ENCODE measurements at regions not wholly inside any gene's neighbourhood (a gene's known extent, or its start where the extent isn't known, plus 50 kb on each side); places are given as distances from the start of the nearest gene placed in this dataset.
A peak's percentile ranks its signal among the peaks of the same experiment; 100 is the strongest.

DNA sequence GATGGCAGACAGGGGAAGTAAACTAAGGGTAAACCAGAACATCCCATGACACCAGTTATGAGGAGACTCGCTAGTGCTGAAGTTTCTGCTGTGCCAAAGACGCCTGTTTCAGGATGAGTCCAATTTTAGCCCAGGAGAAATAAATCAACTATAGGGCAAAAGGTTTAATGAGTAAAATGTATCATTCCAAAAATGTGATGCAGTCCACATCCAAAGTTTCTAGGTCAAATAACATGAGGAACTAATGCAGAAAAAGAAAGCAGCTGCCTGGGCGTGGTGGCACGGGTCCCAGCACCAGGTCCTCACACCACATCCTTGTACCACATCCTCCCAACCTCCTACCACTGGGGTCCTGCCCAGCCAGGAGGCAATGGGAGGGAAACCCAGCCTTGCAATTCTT lies 126.9 kb upstream of the CTAGE1 start:
- DNase-seq (ENCODE audit: low spot score), result no peak

DNA sequence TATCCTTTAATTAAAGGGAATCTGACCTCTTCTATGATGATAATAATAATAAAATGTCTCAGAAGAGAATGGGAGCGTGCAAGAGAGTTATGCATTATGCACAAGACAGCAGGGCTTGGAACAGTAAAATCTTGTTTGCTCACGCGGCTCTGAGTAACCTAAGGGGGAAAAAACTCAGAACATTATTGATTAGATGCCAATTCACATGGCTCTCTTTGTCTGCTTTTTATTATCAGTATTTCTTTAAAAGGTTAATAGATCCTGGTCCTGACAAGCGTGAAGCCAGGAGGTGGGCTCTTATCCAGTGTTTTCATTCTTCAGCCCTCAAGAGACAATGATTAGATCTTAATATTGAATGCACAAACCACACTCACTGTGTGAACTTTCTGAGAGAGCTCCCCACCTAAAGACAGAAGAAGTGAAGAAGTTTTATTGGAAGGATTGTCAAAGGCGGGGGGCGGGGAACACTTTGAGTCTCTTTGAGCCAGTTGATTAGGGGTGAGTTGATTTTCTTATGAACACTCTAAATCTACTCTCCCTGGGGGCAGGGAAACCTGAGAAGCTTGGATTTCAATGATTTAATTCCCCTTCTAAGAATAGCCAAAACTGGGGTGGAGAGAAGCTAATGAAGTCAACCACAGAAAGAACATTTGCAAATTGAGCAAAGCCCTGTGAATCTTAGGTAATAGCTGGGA lies 127.5 kb upstream of the CTAGE1 start:
- DNase-seq (ENCODE audit: low spot score), result no peak

DNA sequence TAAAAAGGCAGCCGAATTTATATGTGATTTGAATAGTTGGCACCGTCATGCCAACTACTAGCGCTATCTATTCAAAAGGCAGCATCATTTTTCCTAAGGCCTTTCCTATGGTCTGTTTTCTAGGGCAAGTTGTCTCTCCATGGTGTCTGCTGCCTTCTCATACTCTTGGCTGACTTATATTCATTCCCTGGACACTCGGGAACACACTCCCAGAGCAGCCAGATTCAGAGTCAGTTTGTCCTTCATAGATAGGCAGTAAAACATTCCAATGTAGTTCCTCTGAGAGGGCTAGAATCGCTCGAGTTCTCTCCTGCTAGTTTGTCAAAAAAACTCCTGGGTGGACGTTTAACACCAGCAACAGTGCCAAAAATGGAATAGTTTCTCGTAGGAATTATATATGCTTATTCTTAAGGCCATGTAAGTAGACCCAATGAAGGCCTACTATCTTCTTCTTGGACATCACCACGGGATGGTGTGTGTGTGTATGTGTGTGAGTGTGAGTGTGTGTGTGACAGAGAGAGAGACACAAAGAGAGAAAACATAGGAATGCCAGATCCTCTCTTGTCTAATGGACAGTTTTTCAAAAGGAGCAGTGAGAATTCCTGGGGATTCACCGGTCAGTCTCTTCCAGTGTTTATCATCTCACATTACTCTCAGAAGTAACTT lies 129.3 kb upstream of the CTAGE1 start:
- no peak for DNase-seq (ENCODE audit: low spot score)

DNA sequence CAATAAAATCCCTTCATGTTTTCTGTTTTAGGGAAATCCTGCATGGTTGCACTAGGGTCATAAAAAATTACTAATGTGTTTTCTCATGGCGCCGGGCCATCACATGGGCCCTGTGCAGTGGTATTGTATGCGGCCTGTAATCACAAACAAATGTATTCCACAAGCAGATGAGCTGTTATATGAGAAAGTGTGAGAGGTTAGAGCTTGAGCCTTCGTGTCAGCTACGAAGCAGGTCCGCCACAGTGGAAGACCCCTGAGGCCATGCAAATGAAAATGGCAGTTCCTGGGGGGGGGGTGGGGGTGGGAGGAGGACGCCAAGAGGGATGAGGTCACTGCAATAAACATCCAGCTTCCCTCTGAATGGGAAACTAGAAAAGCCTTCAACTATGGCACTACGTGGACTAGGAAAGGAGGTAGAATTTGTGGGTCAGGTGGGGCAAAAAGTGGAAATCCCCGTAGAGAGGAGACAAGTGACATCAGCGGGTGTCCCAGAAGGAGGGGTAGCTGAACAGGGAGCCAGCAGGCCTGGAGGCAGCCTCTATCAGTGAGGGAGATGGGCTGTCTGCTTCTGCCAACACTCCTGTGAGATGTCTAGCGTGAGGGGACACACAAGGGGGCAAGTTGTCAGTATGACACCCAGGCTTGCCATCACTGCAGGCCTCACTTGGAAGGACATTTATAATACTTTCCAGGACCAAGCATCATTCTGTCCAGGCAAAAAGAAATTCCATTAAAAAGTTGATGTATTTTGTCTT lies 130.3 kb upstream of the CTAGE1 start:
- no peak for DNase-seq (ENCODE audit: low spot score)

DNA sequence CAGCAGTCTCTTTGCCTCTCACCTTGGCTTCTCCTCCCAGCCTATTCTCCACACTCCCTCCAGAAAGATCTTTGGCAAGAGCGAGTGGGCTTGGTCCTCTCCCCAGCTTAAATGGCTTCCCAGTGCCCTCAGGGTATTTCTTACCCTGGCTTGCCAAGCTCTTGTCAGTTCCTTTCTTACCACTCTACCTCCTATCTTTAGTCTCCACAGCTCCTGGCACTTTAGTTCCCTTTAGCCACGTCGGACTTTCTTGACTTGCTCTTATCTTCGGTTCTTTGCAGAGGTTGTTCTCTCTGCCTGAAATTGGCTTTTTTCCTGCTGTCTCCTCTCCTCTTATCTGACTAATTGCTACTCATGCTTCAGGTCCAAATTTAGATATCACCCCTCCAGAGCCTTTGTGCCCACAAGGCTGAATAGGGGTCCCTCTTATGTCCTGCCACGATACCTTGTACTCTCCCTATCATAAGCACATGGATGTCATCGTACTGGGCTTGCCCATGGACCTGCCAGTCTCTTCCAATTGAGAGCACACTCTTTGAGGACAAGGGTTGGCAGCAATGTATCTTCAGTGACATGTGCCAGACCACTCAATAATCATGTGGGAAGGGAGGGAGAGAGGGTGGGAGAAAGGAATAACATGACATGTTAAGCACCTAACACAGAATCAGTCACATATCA lies 131.7 kb upstream of the CTAGE1 start:
- no peak for DNase-seq (ENCODE audit: low spot score)

DNA sequence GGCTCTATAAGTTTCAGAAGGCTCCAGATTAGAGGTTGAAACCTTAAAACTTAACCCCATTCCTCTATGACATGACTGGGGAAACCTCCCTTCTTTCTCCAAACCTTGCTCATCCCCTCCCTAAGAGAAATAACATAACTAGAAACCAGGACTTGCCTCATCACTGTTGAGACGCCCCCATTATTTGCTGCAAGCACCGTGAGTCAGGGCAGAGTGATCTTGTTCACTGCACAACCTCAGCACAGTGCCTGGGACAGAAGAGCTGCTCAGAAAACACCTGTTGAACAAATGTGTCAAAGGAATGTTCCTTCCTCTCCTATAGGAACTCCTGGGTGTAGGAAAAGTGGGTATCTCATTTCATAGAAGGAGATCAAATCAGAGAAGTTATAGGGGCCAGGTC lies 132.7 kb upstream of the CTAGE1 start:
- no peak for DNase-seq (ENCODE audit: low spot score)

DNA sequence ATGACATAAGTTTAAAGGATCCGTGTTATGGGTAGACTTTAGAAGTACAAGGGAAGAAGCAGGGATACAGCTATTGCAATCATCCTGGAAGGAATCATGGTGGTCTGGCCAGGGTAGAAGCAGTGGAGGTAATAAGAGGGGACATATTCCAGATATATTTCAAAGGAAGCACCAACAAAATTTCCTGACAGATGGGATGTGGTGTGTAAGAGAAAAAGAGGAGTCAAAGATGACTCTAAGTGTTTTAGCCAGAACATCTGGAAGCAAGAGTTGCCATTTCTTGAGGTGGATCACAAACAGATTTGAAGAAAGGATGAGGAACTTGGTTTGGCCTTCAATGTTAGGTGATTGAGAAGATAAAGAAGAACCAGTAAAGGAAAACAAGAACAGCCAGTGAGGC lies 133.1 kb upstream of the CTAGE1 start:
- no peak for DNase-seq (ENCODE audit: low spot score)

DNA sequence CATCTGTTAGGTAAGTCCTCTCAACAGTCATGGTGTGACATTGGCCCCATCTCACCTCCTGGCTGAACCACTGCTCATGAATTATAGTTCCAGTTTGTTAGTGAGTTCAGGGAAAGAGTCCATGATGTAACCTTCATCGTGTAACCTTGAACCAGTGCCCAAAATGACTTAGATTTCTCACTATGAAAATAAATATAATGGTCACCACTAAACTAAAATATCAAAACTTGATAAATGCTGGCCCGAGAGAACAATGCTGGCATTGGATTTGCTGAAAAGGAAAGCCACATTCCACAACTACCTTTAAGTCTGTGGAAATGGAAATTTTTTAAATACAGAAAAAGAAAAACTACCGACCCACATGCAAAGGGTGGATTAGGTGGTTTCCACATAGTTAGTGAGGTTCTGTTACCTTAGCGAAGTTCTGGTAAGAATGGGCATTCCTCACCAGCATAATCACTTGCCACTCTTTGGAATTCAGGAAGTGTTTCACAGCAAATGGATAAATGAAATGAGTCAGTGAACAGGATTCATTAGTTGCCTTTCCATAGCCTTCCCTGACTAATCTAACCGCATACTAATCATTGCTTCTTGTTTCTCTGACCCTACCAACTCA lies 133.9 kb upstream of the CTAGE1 start:
- DNase-seq (ENCODE audit: low spot score), result no peak

DNA sequence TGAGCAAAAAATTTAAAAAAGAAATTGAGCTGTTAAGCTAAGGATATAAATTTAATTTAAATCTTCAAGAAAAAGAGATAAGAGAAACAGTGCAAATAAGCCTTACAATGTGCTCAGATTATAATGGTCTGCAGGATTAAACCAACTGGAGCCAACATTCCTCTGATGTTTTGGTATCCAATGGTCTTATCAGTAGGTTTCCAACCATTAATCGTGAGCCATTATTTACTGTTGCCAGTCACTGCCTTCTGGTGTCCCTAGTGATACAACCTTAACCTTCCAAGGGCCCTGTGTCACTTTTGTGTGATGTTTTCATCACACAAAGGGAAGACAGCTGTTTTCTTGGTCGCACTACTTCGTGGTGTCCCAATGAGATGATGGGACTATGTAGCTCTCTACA lies 134.5 kb upstream of the CTAGE1 start:
- DNase-seq (ENCODE audit: low spot score), result no peak

DNA sequence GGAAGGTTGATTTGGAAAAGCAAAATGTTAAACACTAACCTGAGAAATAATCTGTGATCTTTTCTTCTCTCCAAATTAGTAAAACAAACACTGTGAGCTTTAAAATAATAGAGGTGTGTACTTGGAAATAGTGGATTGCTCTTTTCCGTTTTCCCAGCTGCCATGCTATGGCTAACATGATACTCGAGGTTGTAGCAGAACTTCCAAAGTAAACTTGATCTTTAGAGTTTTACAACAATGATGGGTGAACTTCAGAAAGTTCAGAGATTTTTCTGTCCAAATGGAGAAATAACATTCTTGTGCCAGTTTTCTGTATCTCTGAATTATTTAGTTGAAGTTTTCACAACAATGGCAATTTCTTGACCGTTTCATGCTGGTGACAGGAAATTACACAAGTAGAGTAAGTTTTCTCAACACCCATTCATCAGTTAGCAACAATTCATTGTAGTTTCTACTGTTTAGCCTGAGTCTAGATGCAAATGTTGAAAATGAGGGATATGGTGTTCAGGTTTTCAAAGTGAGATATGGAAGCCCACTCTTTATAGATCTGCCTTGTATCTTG lies 135.3 kb upstream of the CTAGE1 start:
- DNase-seq (ENCODE audit: low spot score), result no peak

DNA sequence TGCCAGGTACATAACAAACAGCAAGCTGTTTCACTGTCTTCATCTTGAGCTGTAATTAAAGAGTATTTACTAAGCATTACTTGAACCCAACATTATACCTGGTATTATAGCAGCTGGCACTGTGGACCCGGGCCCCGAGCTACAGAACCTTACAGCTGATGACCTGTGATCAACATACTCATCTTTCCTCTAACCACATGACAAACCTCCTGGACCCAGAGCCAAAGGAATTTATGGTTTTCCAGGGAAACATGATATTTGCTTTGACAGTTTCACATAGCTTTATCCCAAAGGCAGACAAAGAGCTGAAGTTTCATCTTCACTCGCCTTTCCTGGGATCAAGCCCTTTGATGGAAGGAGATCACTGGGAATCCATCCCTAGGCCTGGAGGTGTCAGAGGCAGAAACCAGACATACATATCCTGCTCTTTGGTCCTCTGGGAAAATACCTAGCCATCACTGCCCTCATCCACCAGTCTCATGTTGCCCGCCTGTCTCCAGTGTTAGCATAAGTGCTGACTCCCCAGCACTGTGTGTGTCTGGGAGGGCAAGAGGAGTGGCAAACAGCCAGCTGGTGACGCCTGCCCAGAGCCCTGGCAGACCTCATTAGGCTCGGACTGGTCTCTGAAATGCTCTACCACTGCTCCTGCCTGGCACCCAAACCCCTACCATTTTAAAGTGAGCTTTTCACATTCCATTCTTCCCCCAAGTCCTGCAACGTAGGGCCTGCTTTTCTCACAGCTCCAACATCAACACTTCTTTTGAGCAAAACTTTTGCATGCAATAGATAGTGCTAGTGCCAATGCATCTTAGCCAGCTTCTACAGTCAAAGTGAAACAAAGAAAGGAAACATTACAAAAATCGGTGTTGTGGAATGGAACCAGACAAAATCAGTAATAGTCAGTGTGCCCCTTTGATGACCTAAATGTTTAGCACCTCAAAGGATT lies 138.8 kb upstream of the CTAGE1 start:
- DNase-seq (ENCODE audit: low spot score), result no peak

DNA sequence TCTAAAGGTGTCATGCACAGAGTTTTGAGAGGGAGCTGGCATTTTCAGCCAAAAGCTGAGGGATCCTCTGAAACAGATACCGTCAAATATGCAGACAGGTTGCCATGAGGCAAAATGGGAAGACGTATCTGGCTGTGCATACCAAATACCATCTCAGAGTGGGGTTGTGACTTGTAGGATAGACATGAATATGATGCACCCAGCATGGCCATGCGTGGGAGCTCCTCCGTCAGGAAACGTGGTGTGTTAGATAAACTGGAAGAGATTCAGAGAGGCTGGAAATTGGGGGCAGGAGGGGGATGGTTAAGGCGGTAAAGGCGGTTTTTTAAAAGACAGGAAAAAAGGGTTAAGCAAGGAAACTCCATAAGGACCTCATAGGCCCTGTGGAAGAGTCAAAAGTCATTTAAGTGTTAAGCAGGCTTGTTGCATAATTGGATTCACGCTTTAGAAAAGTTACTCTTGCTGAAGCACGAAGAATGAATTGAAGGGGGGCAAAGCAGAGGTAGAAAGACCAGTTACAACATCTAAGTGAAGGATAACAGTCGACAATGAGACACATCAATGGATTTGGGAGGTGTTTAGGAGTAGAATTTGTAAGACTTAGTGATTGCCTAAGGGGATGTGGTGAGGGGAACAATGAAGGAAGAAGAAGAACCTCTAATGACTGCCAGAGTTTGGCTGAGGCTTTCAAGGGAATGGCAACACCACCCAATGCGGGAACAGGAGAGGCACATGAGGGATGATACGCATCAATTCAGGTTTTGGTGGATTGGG lies 139.6 kb upstream of the CTAGE1 start:
- no peak for DNase-seq (ENCODE audit: low spot score)

DNA sequence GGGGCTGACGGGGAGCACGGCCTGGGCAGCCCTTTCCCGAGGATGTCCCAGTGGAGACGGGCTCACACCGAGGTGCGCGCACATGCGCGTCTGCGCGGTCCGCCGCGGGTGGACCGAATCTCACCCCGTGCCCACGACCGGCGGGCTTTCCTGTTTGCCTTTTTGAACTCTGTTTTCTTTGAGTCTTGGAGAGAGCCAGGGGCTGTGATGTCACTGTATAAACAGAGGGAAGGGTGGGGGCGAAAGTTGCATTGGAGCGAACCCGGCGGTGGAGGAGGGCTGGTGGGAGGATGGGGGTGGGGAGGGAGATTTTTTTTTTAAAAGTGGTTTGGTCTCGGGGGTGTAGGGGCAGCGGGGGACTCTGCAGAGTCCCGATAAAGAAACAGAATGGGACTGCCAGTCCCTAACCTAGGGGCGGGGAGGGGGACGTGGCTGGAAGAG lies 141.2 kb upstream of the CTAGE1 start:
- no peak for DNase-seq (ENCODE audit: low spot score)

DNA sequence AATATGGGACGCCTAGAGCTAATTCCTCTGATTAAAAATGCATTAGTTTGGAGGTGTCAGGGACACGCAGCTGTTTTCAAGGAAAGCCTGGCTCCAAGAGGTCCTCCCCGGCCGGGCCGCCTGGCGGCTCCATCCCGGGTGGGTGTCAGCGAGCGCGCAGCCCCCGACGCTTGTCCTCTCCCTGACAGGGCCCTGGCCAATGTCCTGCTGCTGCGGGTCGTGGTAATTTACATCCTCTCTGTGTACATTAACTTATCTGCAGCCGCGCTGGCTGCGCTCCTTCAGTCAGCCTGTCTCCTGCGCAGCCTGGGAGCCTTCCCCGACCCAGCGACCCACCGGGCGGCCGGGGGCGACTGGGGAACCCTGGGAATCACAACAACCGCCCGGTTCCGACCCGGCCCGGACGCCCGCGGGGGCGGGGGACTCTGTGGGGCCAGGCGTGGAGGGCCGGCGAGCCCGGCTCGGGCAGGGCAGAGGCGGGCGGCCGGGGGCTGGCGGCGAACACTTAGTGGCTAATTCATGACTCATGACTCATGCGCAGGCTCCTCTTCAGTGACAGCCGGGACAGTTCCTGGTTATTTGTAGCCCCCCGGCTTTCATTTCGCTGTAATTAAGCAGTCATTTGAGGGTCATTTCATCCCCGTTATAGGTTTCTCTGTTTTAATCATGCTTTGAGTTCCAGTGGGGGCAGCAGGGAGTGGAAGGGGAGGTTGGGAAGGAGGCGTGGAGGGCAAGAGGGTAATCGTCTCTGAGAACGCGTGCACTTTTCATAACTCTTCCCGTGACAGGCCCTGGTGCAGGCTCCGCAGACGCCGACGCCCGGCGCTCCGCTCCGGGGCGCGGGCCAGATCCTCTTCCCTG lies 141.9 kb upstream of the CTAGE1 start:
- DNase-seq (ENCODE audit: low spot score), result no peak

DNA sequence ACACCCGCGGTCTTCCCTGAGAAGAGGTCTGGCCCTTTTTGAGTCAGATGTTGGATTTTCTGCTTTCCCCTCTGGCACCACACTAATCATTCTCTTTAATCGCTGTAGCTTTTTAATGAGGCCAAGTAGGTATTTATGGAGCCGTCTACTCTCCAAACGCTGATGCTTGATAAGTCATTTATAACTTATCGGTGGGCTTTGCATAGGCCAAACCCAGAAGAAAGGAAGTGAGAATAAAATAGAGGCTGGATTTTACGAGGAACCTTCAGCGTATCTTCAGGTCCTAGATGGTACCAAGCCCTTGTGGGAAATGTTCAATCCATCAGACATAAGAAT lies 142.5 kb upstream of the CTAGE1 start:
- no peak for DNase-seq (ENCODE audit: low spot score)

DNA sequence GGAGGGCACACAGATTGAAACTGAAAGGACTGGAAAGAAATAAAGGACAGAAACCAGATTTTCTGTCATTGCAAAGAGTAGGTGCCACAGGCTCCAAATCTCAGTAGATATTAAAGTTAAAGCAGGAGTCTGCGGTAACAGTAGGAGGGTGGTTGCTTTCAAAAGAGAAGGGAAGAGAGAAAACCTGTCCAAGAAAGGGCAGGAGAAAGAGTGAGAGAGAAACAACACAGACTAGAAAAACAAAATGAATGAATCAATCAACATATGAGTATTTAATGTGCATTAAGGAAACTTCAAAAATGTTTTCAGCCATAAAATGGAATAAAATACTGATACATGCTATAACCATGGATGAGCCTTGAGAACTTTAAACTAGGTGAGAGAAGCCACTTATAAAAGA lies 143.1 kb upstream of the CTAGE1 start:
- no peak for DNase-seq (ENCODE audit: low spot score)

DNA sequence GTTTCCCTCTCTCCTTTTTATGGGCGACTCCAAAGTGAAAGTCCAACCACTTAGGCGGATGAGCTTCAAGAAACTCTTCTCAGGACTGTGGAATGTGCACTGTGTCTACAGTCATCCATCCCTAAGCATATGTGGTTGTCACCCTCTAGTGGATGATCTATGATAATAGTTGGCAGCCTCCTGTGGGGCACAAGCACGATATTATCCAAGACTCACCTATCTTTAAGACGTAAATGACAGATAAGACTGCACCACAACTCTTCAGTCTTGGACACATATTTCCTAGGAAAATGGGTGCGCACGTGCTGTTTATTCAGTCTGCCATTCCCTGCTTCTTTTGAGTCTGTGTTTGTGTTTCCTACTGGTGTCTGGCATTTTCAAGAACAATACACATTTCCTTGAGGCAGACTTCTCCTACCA lies 145.5 kb upstream of the CTAGE1 start:
- peak; percentile 68 for DNase-seq (ENCODE audit: low spot score)

DNA sequence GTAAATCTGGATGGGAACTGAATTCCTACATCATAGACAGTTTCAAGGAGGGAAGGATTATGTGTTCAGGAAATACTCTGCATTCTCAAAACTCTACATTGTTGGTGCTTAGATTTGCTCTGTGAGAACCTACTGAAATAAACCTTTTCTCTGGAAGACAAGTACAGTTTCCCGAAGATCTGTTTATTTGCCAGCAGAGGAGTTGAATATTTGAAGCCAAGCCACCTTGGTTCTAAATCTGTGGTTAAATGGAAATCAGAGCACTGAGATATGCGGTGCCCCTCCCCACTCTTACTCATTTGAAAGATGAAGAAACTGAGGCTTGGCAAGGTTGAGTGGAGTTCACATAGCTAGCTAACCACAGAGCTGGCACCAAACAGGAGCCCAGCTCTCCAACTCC lies 146.3 kb upstream of the CTAGE1 start:
- DNase-seq (ENCODE audit: low spot score), result no peak

Data from NAMALWA (cell line).